ENCODE measurements at regions not wholly inside any gene's neighbourhood (a gene's known extent, or its start where the extent isn't known, plus 50 kb on each side); places are given as distances from the start of the nearest gene placed in this dataset.

GRCh38 chrX:145687146-145687545, 130.5 kb upstream of the SLITRK2 start:
- no peak overlapping the region for H3K4me3 ChIP-seq (ENCODE audit: control insufficient read depth in 2 of 3, extremely low read depth in 1 of 3, insufficient read depth in 2 of 3, low read depth in 1 of 3, low read length in 3 of 3)
- H3K4me1 ChIP-seq (ENCODE audit: control insufficient read depth, extremely low read depth, insufficient read depth, low read length) = no peaks in the 10 kb centered on the region
- H3K4me2 ChIP-seq (ENCODE audit: control insufficient read depth, extremely low read depth, insufficient read depth, low read depth, low read length) = no peak overlapping the region
- H3K27me3 ChIP-seq (ENCODE audit: control insufficient read depth, extremely low read depth, insufficient read depth, low read length) = no peaks in the 10 kb centered on the region
- DNase-seq (ENCODE audit: low read depth, low spot score) (no peak), FAIRE-seq (no peak)
- H3K79me2 ChIP-seq (ENCODE audit: control insufficient read depth, insufficient read depth, low read length) = no peaks in the 10 kb centered on the region
- TF ChIP-seq EZH2 (IDR thresholded peaks at IDR 0.05; ENCODE audit: low read length) = no peak
- no peaks in the 10 kb centered on the region for H3K36me3 ChIP-seq (ENCODE audit: control insufficient read depth in 2 of 2, extremely low read depth in 1 of 2, insufficient read depth in 2 of 2, low read length in 2 of 2)
- no peak overlapping the region for H3K9ac ChIP-seq (ENCODE audit: control insufficient read depth, extremely low read depth, insufficient read depth, low read length)
- no peaks in the 10 kb centered on the region for H4K20me1 ChIP-seq (ENCODE audit: control insufficient read depth, extremely low read depth, insufficient read depth, low read length)
- H2AFZ ChIP-seq (ENCODE audit: control insufficient read depth, low read length) = no peak overlapping the region
- no peaks in the 10 kb centered on the region for H3K9me3 ChIP-seq (ENCODE audit: control insufficient read depth, low read depth, low read length)
- dilution Hi-C loops (cut with MboI; ENCODE audit: extremely low pct_ligation_motif_present, low sequenced_read_pairs) = no loop called here
- no peak overlapping the region for H3K27ac ChIP-seq (ENCODE audit: control insufficient read depth, insufficient read depth, low read length)
- H3K9me1 ChIP-seq (ENCODE audit: control insufficient read depth, extremely low read depth, insufficient read depth, low read length) = no peaks in the 10 kb centered on the region

- no peak for DNase-seq (ENCODE audit: low read depth, low spot score)
- no peaks in the 10 kb centered on the region for H3K9me3 ChIP-seq (ENCODE audit: control insufficient read depth, low read depth, low read length)
- H3K36me3 ChIP-seq (ENCODE audit: control insufficient read depth in 2 of 2, extremely low read depth in 1 of 2, insufficient read depth in 2 of 2, low read length in 2 of 2) = no peaks in the 10 kb centered on the region
- no peaks in the 10 kb centered on the region for H3K79me2 ChIP-seq (ENCODE audit: control insufficient read depth, insufficient read depth, low read length)
- H3K9me1 ChIP-seq (ENCODE audit: control insufficient read depth, extremely low read depth, insufficient read depth, low read length) = no peaks in the 10 kb centered on the region
- FAIRE-seq = no peak
- no peaks in the 10 kb centered on the region for H3K4me1 ChIP-seq (ENCODE audit: control insufficient read depth, extremely low read depth, insufficient read depth, low read length)
- TF ChIP-seq EZH2 (IDR thresholded peaks at IDR 0.05; ENCODE audit: low read length) (no peak), CTCF (optimal IDR thresholded peaks at IDR 0.05 in 1 of 3, IDR thresholded peaks at IDR 0.05 in 1 of 3, conservative IDR thresholded peaks at IDR 0.05 in 1 of 3; ENCODE audit: extremely low read depth in 1 of 3, insufficient read depth in 2 of 3, low read length in 3 of 3) (no peak)
- H3K4me2 ChIP-seq (ENCODE audit: control insufficient read depth, extremely low read depth, insufficient read depth, low read depth, low read length) = no peak overlapping the region
- H3K27ac ChIP-seq (ENCODE audit: control insufficient read depth, insufficient read depth, low read length) = no peak overlapping the region
- H3K9ac ChIP-seq (ENCODE audit: control insufficient read depth, extremely low read depth, insufficient read depth, low read length) = no peak overlapping the region
- no peak overlapping the region for H3K4me3 ChIP-seq (ENCODE audit: control insufficient read depth in 2 of 3, extremely low read depth in 1 of 3, insufficient read depth in 2 of 3, low read depth in 1 of 3, low read length in 3 of 3)
- H3K27me3 ChIP-seq (ENCODE audit: control insufficient read depth, extremely low read depth, insufficient read depth, low read length) = no peaks in the 10 kb centered on the region
- H4K20me1 ChIP-seq (ENCODE audit: control insufficient read depth, extremely low read depth, insufficient read depth, low read length) = no peaks in the 10 kb centered on the region
- dilution Hi-C loops (cut with MboI; ENCODE audit: extremely low pct_ligation_motif_present, low sequenced_read_pairs) = no loop called here
- H2AFZ ChIP-seq (ENCODE audit: control insufficient read depth, low read length) = no peak overlapping the region
These were observed 129.9 kb upstream of the SLITRK2 start for GRCh38 chrX:145687707-145688106.

GRCh38 chrX:145694048-145694447, 123.6 kb upstream of the SLITRK2 start:
- no peak overlapping the region for H3K4me2 ChIP-seq (ENCODE audit: control insufficient read depth, extremely low read depth, insufficient read depth, low read depth, low read length)
- FAIRE-seq (no peak), DNase-seq (ENCODE audit: low read depth, low spot score) (no peak)
- H3K79me2 ChIP-seq (ENCODE audit: control insufficient read depth, insufficient read depth, low read length) = no peaks in the 10 kb centered on the region
- no peaks in the 10 kb centered on the region for H3K9me3 ChIP-seq (ENCODE audit: control insufficient read depth, low read depth, low read length)
- H3K9me1 ChIP-seq (ENCODE audit: control insufficient read depth, extremely low read depth, insufficient read depth, low read length) = no peaks in the 10 kb centered on the region
- no peak overlapping the region for H3K4me3 ChIP-seq (ENCODE audit: control insufficient read depth in 2 of 3, extremely low read depth in 1 of 3, insufficient read depth in 2 of 3, low read depth in 1 of 3, low read length in 3 of 3)
- H2AFZ ChIP-seq (ENCODE audit: control insufficient read depth, low read length) = no peak overlapping the region
- H3K27ac ChIP-seq (ENCODE audit: control insufficient read depth, insufficient read depth, low read length) = no peak overlapping the region
- no peak overlapping the region for H3K9ac ChIP-seq (ENCODE audit: control insufficient read depth, extremely low read depth, insufficient read depth, low read length)
- no peaks in the 10 kb centered on the region for H3K4me1 ChIP-seq (ENCODE audit: control insufficient read depth, extremely low read depth, insufficient read depth, low read length)
- TF ChIP-seq CTCF (optimal IDR thresholded peaks at IDR 0.05 in 1 of 3, IDR thresholded peaks at IDR 0.05 in 1 of 3, conservative IDR thresholded peaks at IDR 0.05 in 1 of 3; ENCODE audit: extremely low read depth in 1 of 3, insufficient read depth in 2 of 3, low read length in 3 of 3) (no peak), EZH2 (IDR thresholded peaks at IDR 0.05; ENCODE audit: low read length) (no peak)
- dilution Hi-C loops (cut with MboI; ENCODE audit: extremely low pct_ligation_motif_present, low sequenced_read_pairs) = no loop called here
- no peaks in the 10 kb centered on the region for H3K27me3 ChIP-seq (ENCODE audit: control insufficient read depth, extremely low read depth, insufficient read depth, low read length)
- H4K20me1 ChIP-seq (ENCODE audit: control insufficient read depth, extremely low read depth, insufficient read depth, low read length) = no peaks in the 10 kb centered on the region
- H3K36me3 ChIP-seq (ENCODE audit: control insufficient read depth in 2 of 2, extremely low read depth in 1 of 2, insufficient read depth in 2 of 2, low read length in 2 of 2) = no peaks in the 10 kb centered on the region

Data from keratinocyte (primary cell).